ENCODE measurements at regions not wholly inside any gene's neighbourhood (a gene's known extent, or its start where the extent isn't known, plus 50 kb on each side); places are given as distances from the start of the nearest gene placed in this dataset.

DNA sequence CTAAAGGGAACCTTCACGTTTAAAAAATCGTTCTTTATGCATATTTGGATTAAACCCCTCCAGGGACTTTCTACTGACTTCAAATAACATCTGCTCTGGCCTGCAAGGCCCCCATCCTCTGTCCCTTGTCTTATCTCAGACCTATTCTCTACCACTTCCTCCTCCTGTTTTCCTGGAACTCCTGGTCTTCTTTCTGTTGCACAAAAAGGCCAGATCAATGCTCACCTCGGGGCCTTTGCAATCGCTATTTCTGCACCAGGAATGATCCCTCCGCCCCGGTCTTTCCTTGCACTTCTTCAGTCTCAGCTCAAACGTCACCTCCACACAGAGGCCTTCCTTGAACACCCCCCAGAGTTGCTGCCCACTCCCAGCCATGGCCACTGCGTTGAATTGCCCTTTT is 57.6 kb upstream of the BEGAIN start:
- DNase-seq (ENCODE audit: low read depth) = no peak
- TF ChIP-seq, protein P1, sequence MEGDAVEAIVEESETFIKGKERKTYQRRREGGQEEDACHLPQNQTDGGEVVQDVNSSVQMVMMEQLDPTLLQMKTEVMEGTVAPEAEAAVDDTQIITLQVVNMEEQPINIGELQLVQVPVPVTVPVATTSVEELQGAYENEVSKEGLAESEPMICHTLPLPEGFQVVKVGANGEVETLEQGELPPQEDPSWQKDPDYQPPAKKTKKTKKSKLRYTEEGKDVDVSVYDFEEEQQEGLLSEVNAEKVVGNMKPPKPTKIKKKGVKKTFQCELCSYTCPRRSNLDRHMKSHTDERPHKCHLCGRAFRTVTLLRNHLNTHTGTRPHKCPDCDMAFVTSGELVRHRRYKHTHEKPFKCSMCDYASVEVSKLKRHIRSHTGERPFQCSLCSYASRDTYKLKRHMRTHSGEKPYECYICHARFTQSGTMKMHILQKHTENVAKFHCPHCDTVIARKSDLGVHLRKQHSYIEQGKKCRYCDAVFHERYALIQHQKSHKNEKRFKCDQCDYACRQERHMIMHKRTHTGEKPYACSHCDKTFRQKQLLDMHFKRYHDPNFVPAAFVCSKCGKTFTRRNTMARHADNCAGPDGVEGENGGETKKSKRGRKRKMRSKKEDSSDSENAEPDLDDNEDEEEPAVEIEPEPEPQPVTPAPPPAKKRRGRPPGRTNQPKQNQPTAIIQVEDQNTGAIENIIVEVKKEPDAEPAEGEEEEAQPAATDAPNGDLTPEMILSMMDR (conservative IDR thresholded peaks at IDR 0.05; ENCODE audit: low read depth, low read length) = no peak

DNA sequence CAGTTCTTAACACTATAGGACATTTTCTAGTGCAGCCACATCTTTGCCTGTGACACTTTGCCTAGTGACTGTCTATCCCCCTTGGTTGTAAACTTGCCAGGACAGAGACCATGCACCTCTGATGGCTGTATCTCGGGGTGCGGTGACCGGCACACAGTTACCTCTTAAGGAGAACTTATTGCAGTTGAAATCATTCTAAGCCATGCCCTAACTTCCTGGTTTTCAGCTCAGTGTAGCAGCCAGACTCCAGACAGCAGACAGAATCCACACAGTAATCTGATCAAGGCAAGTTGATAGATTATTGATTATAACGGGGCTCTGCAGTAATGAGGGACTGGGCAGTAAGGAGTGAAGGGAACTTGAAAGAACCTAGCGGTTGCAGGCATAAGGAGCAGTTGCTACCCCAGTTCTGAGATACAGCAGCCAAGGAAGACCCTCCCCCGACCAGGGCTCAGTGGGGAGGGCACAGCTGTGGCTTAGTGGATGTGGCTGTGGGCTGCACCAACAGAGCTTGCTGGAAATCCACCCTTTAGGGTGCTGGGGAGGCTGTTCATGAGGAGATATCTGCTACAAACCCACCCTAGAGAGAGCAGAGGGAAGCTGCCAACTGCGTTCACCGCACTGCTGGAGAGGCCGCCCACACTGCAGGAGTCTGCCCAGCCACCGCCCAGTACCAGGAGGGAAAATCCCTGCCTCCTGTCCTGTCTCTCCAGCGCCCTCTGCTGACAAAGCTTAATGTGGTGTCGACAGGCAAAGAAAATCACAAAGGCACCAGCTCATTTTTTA is 58.2 kb upstream of the BEGAIN start:
- H3K4me3 ChIP-seq (ENCODE audit: low read depth, low read length) = peak overlapping the region; percentile 13
- TF ChIP-seq, protein P1 (conservative IDR thresholded peaks at IDR 0.05; ENCODE audit: low read depth, low read length) = peak; percentile 91
- DNase-seq (ENCODE audit: low read depth) = peak; percentile 10

More for the DNA sequence above, 57.6 kb upstream of the BEGAIN start:
- no peak overlapping the region for H3K4me3 ChIP-seq (ENCODE audit: low read depth, low read length)

DNA sequence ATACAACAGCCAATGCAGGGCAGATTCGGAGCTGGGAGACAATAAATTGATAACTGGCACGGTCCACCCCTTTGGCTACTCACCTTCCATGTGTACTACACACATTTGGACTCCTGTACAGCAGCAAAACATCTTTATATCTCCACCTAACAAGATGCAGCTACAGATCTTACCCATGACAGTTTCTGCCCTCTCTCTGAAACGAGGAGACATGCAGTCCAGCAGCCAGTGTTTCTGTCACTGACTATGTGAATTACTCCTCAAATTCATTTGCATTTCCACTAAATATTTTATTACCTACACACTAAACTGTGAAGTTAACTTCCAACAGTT is 58.7 kb upstream of the BEGAIN start:
- DNase-seq (ENCODE audit: low read depth) = no peak
- TF ChIP-seq, protein P1 (conservative IDR thresholded peaks at IDR 0.05; ENCODE audit: low read depth, low read length) = no peak

DNA sequence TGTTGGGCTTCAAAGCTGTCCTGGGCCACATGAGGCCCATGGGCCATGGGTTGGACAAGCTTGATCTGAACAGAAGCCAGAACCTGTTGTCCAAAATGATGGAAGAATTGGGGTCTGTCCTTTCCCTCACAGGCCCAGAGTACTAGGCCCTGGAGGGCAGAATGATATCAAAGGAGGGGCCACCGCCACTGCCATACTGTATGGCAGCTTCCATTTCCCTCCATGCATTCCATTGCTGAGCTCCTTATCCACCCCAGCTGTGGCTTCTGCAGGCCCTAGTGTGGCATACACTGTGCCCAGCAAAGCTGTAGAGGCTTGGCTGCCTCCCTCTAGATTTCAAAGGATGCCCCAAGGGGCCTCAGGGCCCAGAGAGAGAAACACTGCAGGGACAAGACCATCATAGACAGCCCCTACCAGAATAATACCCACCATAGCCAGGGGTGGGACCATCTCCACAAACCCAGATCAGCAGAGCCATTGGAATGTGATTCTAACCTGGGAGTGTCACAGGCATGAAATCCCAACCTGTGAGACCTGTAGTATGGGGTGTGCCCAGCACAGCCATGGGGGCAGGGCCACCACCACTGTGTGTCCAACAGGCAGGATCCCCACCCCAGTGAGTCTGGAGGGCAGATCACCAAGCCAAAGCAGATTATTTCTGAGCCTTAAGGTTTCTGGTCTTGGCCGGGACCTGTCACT is 61.4 kb upstream of the BEGAIN start:
- TF ChIP-seq, protein P1 (conservative IDR thresholded peaks at IDR 0.05; ENCODE audit: low read depth, low read length) = no peak
- no peak overlapping the region for H3K4me3 ChIP-seq (ENCODE audit: low read depth, low read length)
- no peak for DNase-seq (ENCODE audit: low read depth)

More for the DNA sequence above, 58.7 kb upstream of the BEGAIN start:
- H3K4me3 ChIP-seq (ENCODE audit: low read depth, low read length) = no peak overlapping the region

DNA sequence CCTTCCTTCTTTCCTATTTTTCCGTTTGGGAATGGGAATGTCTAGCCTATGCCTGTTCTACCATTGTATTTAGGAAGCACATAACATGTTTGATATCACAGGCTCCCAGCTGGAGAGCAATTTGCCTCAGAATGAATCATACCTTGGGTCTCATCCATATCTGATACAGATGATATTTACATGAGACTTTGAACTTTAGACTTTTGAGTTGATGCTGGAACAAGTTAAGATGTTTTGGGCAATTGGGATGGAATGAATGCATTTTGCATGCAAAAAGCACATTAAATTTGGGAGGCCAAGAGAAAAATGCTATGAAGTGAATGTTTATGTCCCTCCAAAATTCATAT is 61.9 kb upstream of the BEGAIN start:
- DNase-seq (ENCODE audit: low read depth) = no peak
- H3K4me3 ChIP-seq (ENCODE audit: low read depth, low read length) = no peak overlapping the region
- TF ChIP-seq, protein P1 (conservative IDR thresholded peaks at IDR 0.05; ENCODE audit: low read depth, low read length) = no peak

DNA sequence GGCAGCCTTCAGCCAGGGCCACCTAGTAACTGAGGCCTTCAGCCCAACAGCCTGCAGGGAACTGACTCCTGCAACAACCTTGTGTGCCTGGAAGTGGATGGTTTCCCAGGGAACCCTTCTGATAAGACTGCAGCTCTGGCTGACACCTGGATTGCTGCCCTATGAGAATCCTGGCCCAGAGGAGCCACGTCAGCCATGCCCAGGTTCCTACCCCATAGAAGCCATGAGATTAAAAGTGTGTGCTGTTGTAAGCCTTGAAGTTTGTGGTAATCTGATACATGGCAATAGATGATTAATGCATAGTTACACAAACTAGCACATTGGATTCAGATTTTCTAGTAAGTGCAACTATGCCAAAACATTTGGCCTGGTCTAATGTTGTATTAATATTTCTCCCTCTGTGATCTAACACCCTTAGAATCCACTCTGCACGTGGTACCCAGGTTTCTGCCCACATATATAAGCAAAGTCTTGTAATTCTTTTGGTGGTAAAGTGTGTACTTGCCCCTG is 64.8 kb upstream of the BEGAIN start:
- H3K4me3 ChIP-seq (ENCODE audit: low read depth, low read length) = no peak overlapping the region
- no peak for DNase-seq (ENCODE audit: low read depth)
- TF ChIP-seq, protein P1 (conservative IDR thresholded peaks at IDR 0.05; ENCODE audit: low read depth, low read length) = no peak
